H9 (cell line): ENCODE measurements at regions not wholly inside any gene's neighbourhood (a gene's known extent, or its start where the extent isn't known, plus 50 kb on each side); places are given as distances from the start of the nearest gene placed in this dataset.

ENCODE experiments used
- DNase-seq: peaks from one replicate; pipeline ENCODE4 v3.0.0-alpha.2; 2017
- H2AFZ ChIP-seq: one replicate; pipeline ENCODE4 v1.6.1; 2013; ENCODE audit warnings: mild to moderate bottlenecking, low read length, control low read depth, moderate library complexity
- H2AK5ac ChIP-seq: 2 replicates; pipeline ENCODE4 v1.6.1; 2013; ENCODE audit warnings: low read length, control low read depth, mixed read lengths; ENCODE audit not compliant: insufficient read length
- H2BK120ac ChIP-seq: one replicate; pipeline ENCODE4 v1.6.1; 2013; ENCODE audit warnings: low read depth, mild to moderate bottlenecking, low read length, control low read depth, inconsistent platforms; ENCODE audit not compliant: poor library complexity, severe bottlenecking
- H2BK12ac ChIP-seq: 2 replicates; pipeline ENCODE4 v1.6.1; 2013; ENCODE audit warnings: low read length, control low read depth, mixed read lengths, low read depth; ENCODE audit not compliant: insufficient read length
- H2BK15ac ChIP-seq: 2 replicates; pipeline ENCODE4 v1.6.1; 2013; ENCODE audit warnings: low read depth, low read length, control low read depth
- H2BK20ac ChIP-seq: one replicate; pipeline ENCODE4 v1.6.1; 2013; ENCODE audit warnings: low read depth, mild to moderate bottlenecking, low read length, control low read depth, inconsistent platforms; ENCODE audit not compliant: poor library complexity, severe bottlenecking
- H2BK5ac ChIP-seq: 2 replicates; pipeline ENCODE4 v1.6.1; 2013; ENCODE audit warnings: low read length, control low read depth, mixed read lengths; ENCODE audit not compliant: insufficient read length
- H3K14ac ChIP-seq: 2 replicates; pipeline ENCODE4 v1.6.1; 2013; ENCODE audit warnings: low read length, control low read depth; ENCODE audit not compliant: insufficient read depth
- H3K18ac ChIP-seq: 2 replicates; pipeline ENCODE4 v1.6.1; 2013; ENCODE audit warnings: low read depth, mild to moderate bottlenecking, mixed read lengths, low read length, control low read depth; ENCODE audit not compliant: insufficient read length
- H3K23ac ChIP-seq: 2 replicates; pipeline ENCODE4 v1.6.1; 2013; ENCODE audit warnings: low read length, control low read depth, mixed read lengths, low read depth; ENCODE audit not compliant: insufficient read length
- H3K23me2 ChIP-seq: 2 replicates; pipeline ENCODE4 v1.6.1; 2013; ENCODE audit warnings: low read depth, mild to moderate bottlenecking, mixed read lengths, low read length, control low read depth; ENCODE audit not compliant: insufficient read length, poor library complexity, severe bottlenecking
- H3K27ac ChIP-seq: 2 replicates; pipeline ENCODE4 v1.5.1; 2013; ENCODE audit warnings: low read length, control low read depth, mixed read lengths, low read depth; ENCODE audit not compliant: insufficient read length
- H3K27me3 ChIP-seq: 2 replicates; pipeline ENCODE4 v1.6.1; 2013; ENCODE audit warnings: low read length, control low read depth, inconsistent platforms; ENCODE audit not compliant: insufficient read depth
- H3K4ac ChIP-seq: 2 replicates; pipeline ENCODE4 v1.6.1; 2013; ENCODE audit warnings: low read depth, mild to moderate bottlenecking, control low read depth, inconsistent platforms, low read length, moderate library complexity
- H3K4me1 ChIP-seq: 2 replicates; pipeline ENCODE4 v1.6.1; 2013; ENCODE audit warnings: low read length, control low read depth, inconsistent platforms; ENCODE audit not compliant: insufficient read depth
- H3K4me2 ChIP-seq: 2 replicates; pipeline ENCODE4 v1.6.1; 2013; ENCODE audit warnings: low read length, control low read depth, mixed read lengths; ENCODE audit not compliant: insufficient read length, insufficient read depth
- H3K56ac ChIP-seq: 2 replicates; pipeline ENCODE4 v1.6.1; 2013; ENCODE audit warnings: low read depth, mild to moderate bottlenecking, mixed read lengths, low read length, control low read depth; ENCODE audit not compliant: insufficient read length
- H3K79me1 ChIP-seq: 2 replicates; pipeline ENCODE4 v1.6.1; 2013; ENCODE audit warnings: low read depth, mild to moderate bottlenecking, moderate library complexity, low read length, control low read depth, inconsistent platforms; ENCODE audit not compliant: insufficient read depth, poor library complexity, severe bottlenecking
- H3K79me2 ChIP-seq: 2 replicates; pipeline ENCODE4 v1.6.1; 2013; ENCODE audit warnings: low read length, control low read depth, inconsistent platforms; ENCODE audit not compliant: insufficient read depth
- H3K9ac ChIP-seq: 2 replicates; pipeline ENCODE4 v1.6.1; 2013; ENCODE audit warnings: low read length, control low read depth, mixed read lengths; ENCODE audit not compliant: insufficient read length; ENCODE audit errors: extremely low read depth
- H3K9me3 ChIP-seq: one replicate; pipeline ENCODE4 v1.6.1; 2013; ENCODE audit warnings: low read depth, low read length, inconsistent platforms; ENCODE audit not compliant: control insufficient read depth
- H3T11ph ChIP-seq: one replicate; pipeline ENCODE4 v1.6.1; 2013; ENCODE audit warnings: mild to moderate bottlenecking, low read length, control low read depth, inconsistent platforms
- H4K20me1 ChIP-seq: one replicate; pipeline ENCODE4 v1.6.1; 2013; ENCODE audit not compliant: control insufficient read depth, insufficient read length, insufficient read depth
- H4K5ac ChIP-seq: 2 replicates; pipeline ENCODE4 v1.6.1; 2013; ENCODE audit warnings: low read depth, mild to moderate bottlenecking, mixed read lengths, low read length, control low read depth; ENCODE audit not compliant: insufficient read length
- H4K8ac ChIP-seq: replicated peaks from 2 replicates; pipeline ENCODE4 v1.6.1; 2013; ENCODE audit warnings: low read length, control low read depth, mixed read lengths, low read depth; ENCODE audit not compliant: insufficient read length
- H4K91ac ChIP-seq: 2 replicates; pipeline ENCODE4 v1.6.1; 2013; ENCODE audit warnings: low read depth, mild to moderate bottlenecking, moderate library complexity, mixed read lengths, low read length, control low read depth; ENCODE audit not compliant: insufficient read length
- H3K27ac Mint-ChIP-seq, 3 experiments: 2 replicates in 2 of 3; 3 replicates in 1 of 3; pipeline ENCODE4 v1.8.0; 2020 to 2021; ENCODE audit warnings: mixed read lengths in 3 of 3, mild to moderate bottlenecking in 1 of 3, moderate library complexity in 1 of 3
- H3K27me3 Mint-ChIP-seq: 2 replicates; pipeline ENCODE4 v1.8.0; 2021; ENCODE audit warnings: low read depth, mild to moderate bottlenecking, moderate library complexity, mixed read lengths
- H3K36me3 Mint-ChIP-seq, 3 experiments: 2 replicates in 2 of 3; 3 replicates in 1 of 3; pipeline ENCODE4 v1.8.0; 2020 to 2021; ENCODE audit warnings: low read depth in 3 of 3, mixed read lengths in 3 of 3; ENCODE audit not compliant: insufficient read depth in 1 of 3
- H3K4me1 Mint-ChIP-seq, 2 experiments: 2 replicates each; pipeline ENCODE4 v1.8.0; 2020; ENCODE audit warnings: mixed read lengths in 2 of 2
- H3K4me3 Mint-ChIP-seq, 2 experiments: 2 replicates in 1 of 2; 3 replicates in 1 of 2; pipeline ENCODE4 v1.8.0; 2020 to 2021; ENCODE audit warnings: mild to moderate bottlenecking in 2 of 2, mixed read lengths in 2 of 2, moderate library complexity in 1 of 2
- H3K9me3 Mint-ChIP-seq, 2 experiments: 2 replicates in 1 of 2; 3 replicates in 1 of 2; pipeline ENCODE4 v1.8.0; 2020; ENCODE audit warnings: mild to moderate bottlenecking in 2 of 2, mixed read lengths in 2 of 2, moderate library complexity in 1 of 2
- CTCF ChIP-seq: fragments of 200-600 bp; sonication (generic); conservative IDR thresholded peaks from 3 replicates; pipeline ENCODE4 v1.8.0; 2021; ENCODE audit warnings: antibody characterized with exemption, mild to moderate bottlenecking
- whole genome bisulfite sequencing: extraction: QIAGEN DNeasy Blood & Tissue Kit; methylation state at CpG from one replicate; pipeline ENCODE4 v1.1.7; 2013; ENCODE audit warnings: missing lambda C conversion rate, low lambda C conversion rate, mixed read lengths; ENCODE audit not compliant: insufficient read length; ENCODE audit errors: extremely low coverage; 5-methylcytosine and 5-hydroxymethylcytosine counted together

DNA sequence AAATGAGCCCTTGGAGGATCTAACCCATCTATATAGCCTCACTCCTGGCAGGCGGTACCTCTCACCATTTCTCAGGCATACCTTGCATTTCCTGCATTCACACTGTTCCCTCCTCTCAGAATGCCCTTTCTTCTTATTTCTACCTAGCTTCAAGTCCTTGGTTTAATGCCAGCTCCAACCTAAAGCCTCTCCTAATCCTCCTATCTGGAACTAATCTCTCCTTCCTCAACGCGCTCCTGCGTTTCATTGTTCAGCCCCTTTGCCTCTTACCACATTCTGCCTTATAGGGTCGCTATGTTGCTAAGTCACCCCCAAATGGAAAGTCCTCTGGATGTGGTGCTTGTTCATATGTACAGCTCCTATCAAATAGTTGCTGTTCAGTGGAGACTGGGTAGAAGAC is 288.5 kb upstream of the TUT7 start:
- H2AFZ ChIP-seq, result no peak overlapping the region
- H3K27ac ChIP-seq, result no peak overlapping the region
- H3K4me3 Mint-ChIP-seq, result no peak overlapping the region
- H3K9me3 Mint-ChIP-seq, result no peaks in the 10 kb centered on the region
- H2AK5ac ChIP-seq, result no peak overlapping the region
- H3K4me1 Mint-ChIP-seq, result peaks cover 20 to 29% of the 10 kb centered on the region in 2 experiments
- peaks cover 1% of the 10 kb centered on the region; the same call in 1 of the 2 replicates for H3K27me3 Mint-ChIP-seq
- H3K4me2 ChIP-seq, result no peak overlapping the region
- no peak overlapping the region for H2BK20ac ChIP-seq
- no peak overlapping the region for H3K18ac ChIP-seq
- no peak overlapping the region for H3K56ac ChIP-seq
- H3K27ac Mint-ChIP-seq, result no peak overlapping the region; a peak in 2 of 7 replicates
- no peak overlapping the region for H2BK5ac ChIP-seq
- no peak overlapping the region for H3K4ac ChIP-seq
- H3K14ac ChIP-seq, result no peak overlapping the region
- H4K20me1 ChIP-seq, result no peaks in the 10 kb centered on the region
- H4K8ac ChIP-seq, result no peak overlapping the region
- no peak overlapping the region for H4K91ac ChIP-seq
- no peak for TF ChIP-seq CTCF
- WGBS, result no CpG with 5 or more reads among the region's 5 CpGs
- no peak for DNase-seq
- no peaks in the 10 kb centered on the region for H3K79me1 ChIP-seq
- H3K9ac ChIP-seq, result no peak overlapping the region
- H2BK12ac ChIP-seq, result no peak overlapping the region
- H3K27me3 ChIP-seq, result no peaks in the 10 kb centered on the region
- H4K5ac ChIP-seq, result no peak overlapping the region
- no peak overlapping the region for H2BK120ac ChIP-seq
- no peak overlapping the region for H3T11ph ChIP-seq
- H3K4me1 ChIP-seq, result peaks cover 3% of the 10 kb centered on the region; the same call in 1 of the 2 replicates
- no peaks in the 10 kb centered on the region for H3K79me2 ChIP-seq
- H2BK15ac ChIP-seq, result no peak overlapping the region
- no peaks in the 10 kb centered on the region for H3K23me2 ChIP-seq
- H3K9me3 ChIP-seq, result no peaks in the 10 kb centered on the region
- no peaks in the 10 kb centered on the region for H3K36me3 Mint-ChIP-seq
- H3K23ac ChIP-seq, result no peak overlapping the region
